22Rv1 (cell line): ENCODE measurements at regions not wholly inside any gene's neighbourhood (a gene's known extent, or its start where the extent isn't known, plus 50 kb on each side); places are given as distances from the start of the nearest gene placed in this dataset.
"Not testable (repeated sequence)": the region's sequence is repeated elsewhere in the genome, so short reads cannot be mapped to it uniquely, and the experiment has no call there.

Source experiments
- H3K27ac ChIP-seq: fragments of 450-650 bp; 2 replicates; pipeline ENCODE4 v1.5.1; 2017
- CTCF ChIP-seq: fragments of 450-650 bp; IDR thresholded peaks from 2 replicates; pipeline ENCODE4 v1.5.1; 2017; ENCODE audit warnings: mild to moderate bottlenecking
- ZFX ChIP-seq: fragments of 450-650 bp; IDR thresholded peaks from 2 replicates; pipeline ENCODE4 v1.6.1; 2017; ENCODE audit warnings: antibody characterized with exemption, borderline replicate concordance

GRCh38 chr5:102582696-102583095 is 83.9 kb upstream of the SLCO6A1 start:
- H3K27ac ChIP-seq: no peak overlapping the region

GRCh38 chr5:102583276-102584124 is 84.7 kb upstream of the SLCO6A1 start:
- TF ChIP-seq ZFX: no peak
- peak; percentile 68 for TF ChIP-seq CTCF
- H3K27ac ChIP-seq: no peak overlapping the region

More at GRCh38 chr5:102582696-102583095, 83.9 kb upstream of the SLCO6A1 start:
- TF ChIP-seq CTCF (no peak), ZFX (no peak)

GRCh38 chr5:102589661-102590060 is 90.9 kb upstream of the SLCO6A1 start:
- H3K27ac ChIP-seq: no peak overlapping the region
- TF ChIP-seq ZFX (no peak), CTCF (no peak)

GRCh38 chr5:102590467-102590866 is 91.7 kb upstream of the SLCO6A1 start:
- TF ChIP-seq ZFX (no peak), CTCF (no peak)
- no peak overlapping the region for H3K27ac ChIP-seq

DNA sequence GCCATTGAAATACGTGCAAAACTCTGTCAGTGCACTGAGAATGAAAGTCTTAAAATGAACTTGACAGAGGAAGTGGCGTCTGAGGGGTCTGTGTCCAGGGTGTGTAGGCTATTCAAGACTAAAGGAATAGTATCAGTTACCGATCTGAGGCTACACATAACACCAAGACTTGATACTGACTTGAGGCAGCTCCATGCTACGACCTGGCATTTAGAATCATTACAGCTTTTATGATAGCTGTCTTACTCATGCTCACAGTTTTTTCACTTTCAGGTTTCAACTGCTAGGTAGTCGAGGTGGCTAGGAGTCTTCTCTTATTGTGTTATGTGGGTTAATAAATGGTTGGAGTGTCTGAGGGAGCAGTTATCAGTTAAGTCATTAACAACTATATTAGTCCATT is 92.8 kb upstream of the SLCO6A1 start:
- no peak for TF ChIP-seq CTCF
- H3K27ac ChIP-seq: no peak overlapping the region

DNA sequence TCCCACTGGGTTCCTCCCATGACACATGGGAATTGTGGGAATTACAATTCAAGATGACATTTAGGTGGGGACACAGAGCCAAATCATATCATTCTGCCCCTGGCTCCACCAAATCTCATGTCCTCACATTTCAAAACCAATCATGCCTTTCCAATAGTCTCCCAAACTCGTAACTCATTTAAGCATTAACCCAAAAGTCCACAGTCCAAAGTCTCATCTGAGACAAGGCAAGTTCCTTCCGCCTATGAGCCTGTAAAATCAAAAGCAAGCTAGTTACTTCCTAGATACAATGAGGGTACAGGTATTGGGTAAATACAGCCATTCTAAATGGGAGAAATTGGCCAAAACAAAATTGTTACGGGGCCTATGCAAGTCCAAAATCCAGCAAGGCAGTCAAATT is 93.8 kb upstream of the SLCO6A1 start:
- H3K27ac ChIP-seq: not testable (repeated sequence)

GRCh38 chr5:102594192-102594591 is 95.4 kb upstream of the SLCO6A1 start:
- H3K27ac ChIP-seq: no peak overlapping the region
- TF ChIP-seq ZFX: no peak
- no peak for TF ChIP-seq CTCF

GRCh38 chr5:102595332-102595731 is 96.5 kb upstream of the SLCO6A1 start:
- TF ChIP-seq ZFX (no peak), CTCF (no peak)
- H3K27ac ChIP-seq: no peak overlapping the region
